ENCODE measurements at regions not wholly inside any gene's neighbourhood (a gene's known extent, or its start where the extent isn't known, plus 50 kb on each side); places are given as distances from the start of the nearest gene placed in this dataset.
"Not testable (repeated sequence)": the region's sequence is repeated elsewhere in the genome, so short reads cannot be mapped to it uniquely, and the experiment has no call there.

GRCh38 chr2:111373060-111373459 is 252.3 kb downstream of the BCL2L11 start:
- not testable (repeated sequence) for DNase-seq

DNA sequence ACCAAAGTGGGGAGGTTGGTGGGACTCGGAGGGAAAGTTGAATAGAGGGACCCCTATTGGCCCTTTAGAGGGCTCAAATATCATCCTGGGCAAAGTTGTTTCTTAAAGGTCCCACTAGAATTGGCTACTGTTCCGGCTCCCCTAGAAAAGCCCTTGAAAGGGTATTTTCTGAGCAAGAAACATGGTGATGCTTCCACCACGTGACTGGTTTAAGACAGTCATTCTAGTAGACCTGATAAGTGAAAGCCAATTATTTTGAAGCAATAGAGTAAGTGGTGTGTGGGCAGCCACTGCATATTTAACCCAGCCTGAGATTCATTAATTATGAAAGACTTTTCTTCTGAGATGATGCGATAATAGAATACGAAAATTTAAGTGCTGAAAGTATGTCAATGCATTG is 253.3 kb downstream of the BCL2L11 start:
- not testable (repeated sequence) for DNase-seq

GRCh38 chr2:111374734-111375133 is 254.0 kb downstream of the BCL2L11 start:
- not testable (repeated sequence) for DNase-seq

DNA sequence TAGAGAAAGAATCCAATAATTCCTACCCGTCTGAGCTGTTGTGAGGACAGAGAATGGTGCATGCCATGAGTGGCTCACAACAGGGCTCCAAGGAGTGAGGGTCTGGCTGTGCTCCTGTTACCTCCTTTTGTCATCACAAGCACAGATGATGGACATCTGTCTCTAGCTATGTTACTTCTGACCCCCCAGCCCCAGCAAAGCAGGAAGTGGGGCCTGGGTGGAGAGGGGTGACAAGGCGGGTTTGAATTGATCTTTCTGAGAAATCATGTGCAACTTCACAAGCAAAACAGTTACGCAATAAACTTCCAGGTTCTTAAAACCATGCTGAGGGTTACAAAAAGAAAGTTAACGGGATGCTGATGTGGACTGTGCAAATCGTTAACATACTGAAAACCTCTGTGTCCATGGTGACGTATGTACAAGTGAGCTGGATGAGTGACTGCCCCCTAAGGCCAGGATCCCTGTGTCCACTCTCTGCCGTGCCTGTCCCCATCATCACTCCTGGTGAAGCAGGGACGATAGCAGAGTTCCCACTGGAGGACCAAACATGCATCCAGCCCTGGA is 254.7 kb downstream of the BCL2L11 start:
- DNase-seq, result not testable (repeated sequence)

- not testable (repeated sequence) for DNase-seq
These were observed 255.7 kb downstream of the BCL2L11 start for GRCh38 chr2:111376272-111376970.

- DNase-seq, result not testable (repeated sequence)
These were observed 256.2 kb downstream of the BCL2L11 start for GRCh38 chr2:111376971-111377352.

- DNase-seq, result not testable (repeated sequence)
These were observed 256.8 kb downstream of the BCL2L11 start for GRCh38 chr2:111377386-111377959.

- not testable (repeated sequence) for DNase-seq
These were observed 257.6 kb downstream of the BCL2L11 start for GRCh38 chr2:111378348-111378747.

- DNase-seq, result not testable (repeated sequence)
These were observed 260.2 kb downstream of the BCL2L11 start for GRCh38 chr2:111380733-111381439.

GRCh38 chr2:111381530-111382306 is 261.0 kb downstream of the BCL2L11 start:
- DNase-seq, result not testable (repeated sequence)

DNA sequence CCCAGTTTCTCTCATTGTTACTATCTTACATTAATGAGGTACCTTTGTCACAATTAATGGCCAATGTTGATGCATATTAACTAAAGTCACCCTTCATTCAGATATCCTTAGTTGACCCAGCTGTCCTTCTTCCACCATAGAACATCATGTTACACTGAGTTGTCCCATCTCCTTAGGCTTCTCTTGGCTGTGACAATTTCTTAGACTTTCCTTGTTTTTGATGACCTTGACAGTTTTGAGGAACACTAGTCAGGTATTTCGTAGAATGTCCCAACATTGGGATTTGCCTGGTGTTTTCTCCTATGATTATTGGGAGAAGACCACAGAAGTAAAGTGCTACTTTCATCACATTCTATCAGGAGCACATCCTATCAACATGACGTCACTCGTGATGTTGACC is 261.8 kb downstream of the BCL2L11 start:
- DNase-seq, result not testable (repeated sequence)

DNA sequence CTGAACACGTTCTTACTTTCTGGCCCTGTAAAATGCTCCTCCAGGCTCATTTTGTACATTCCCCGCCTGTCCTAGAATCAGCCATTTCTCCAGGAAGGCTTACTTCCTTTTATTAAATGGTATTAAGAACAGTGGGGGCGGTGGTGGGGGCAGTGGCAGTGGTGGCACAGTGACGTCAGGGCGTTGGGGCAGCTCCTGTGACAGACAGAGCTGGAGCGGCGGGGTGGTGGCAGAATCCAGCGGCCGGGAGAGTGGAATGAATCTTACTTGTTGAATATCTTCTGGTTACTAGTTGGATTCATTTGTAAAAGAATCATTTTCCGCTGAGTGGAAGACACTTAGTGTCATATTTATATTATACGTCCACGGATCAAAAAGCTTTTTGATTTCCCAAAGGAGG is 262.6 kb downstream of the BCL2L11 start:
- not testable (repeated sequence) for DNase-seq

- DNase-seq, result not testable (repeated sequence)
These were observed 264.7 kb downstream of the BCL2L11 start for GRCh38 chr2:111385226-111385957.

- DNase-seq, result not testable (repeated sequence)
These were observed 269.9 kb downstream of the BCL2L11 start for GRCh38 chr2:111390605-111391004.

GRCh38 chr2:111395350-111396128 is 274.8 kb downstream of the BCL2L11 start:
- DNase-seq, result not testable (repeated sequence)

DNA sequence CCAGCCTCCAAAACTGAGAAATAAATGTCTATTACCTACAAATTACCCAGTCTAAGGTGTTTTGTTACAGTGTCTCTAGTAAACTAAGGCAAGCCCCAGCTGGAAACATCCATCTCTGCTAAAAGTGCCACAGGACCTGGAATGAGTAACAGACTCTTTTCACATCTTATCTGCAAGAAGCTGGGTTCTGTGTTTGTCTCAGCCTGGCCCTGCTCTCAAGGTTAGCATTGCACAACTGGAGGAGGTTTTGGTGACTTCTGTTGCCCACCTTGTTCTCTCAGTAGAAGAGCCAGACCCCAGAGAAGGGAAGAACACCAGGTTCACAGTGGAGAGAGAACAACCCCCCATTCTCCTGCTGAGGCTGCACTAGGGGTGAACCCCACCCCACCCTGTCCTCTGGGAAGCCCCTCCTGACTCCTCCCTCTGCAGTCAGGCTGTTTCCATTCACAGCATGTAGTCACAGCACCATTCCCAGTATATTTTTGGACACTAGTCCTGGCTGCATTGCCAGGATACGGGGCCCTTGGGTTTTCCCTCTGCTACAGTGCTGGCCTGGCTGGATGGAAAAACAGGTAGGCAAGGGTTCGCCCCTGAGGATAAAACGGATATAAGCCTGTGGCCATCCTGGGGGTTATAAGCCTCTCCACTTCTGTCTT is 280.0 kb downstream of the BCL2L11 start:
- DNase-seq, result not testable (repeated sequence)

DNA sequence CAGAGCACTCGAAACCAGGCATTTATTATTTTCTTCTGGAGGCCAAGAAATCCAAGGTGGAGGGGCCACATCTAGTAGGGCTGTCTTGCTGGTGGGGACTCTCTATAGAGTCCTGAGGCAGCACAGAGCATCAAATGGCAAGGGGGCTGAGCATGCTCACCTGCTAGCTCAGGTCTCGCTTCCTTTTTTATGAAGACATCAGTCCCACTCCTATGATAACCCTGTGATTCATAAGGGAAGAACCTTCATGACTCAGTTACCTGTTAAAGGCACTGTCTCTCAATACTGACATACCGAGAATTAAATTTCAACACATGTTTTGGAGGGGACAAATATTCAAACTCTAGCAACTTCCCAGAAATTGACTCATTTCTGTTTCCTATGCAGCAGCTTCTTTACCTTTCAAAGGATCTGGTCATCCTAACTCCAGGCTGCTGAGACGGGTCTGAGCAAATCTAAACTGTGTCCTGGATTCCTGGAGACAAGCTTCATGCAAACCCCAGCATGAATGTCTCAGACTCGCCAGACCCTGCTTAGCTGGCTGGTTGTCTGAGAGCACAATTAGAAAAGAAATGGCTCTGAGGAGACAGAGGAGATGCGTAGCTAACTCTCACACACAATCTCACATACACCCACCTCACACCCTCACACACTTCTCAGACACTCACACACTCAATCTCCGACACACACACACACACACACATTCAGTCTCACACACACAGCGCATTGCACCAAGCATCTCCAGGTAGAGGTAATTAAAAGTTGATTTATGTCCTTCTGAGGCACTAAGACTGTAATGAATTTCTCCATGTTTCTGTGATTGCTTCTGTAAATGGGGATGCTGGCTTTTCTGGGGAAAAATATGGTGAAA is 280.8 kb downstream of the BCL2L11 start:
- not testable (repeated sequence) for DNase-seq

- not testable (repeated sequence) for DNase-seq
These were observed 281.7 kb downstream of the BCL2L11 start for GRCh38 chr2:111402450-111402849.

DNA sequence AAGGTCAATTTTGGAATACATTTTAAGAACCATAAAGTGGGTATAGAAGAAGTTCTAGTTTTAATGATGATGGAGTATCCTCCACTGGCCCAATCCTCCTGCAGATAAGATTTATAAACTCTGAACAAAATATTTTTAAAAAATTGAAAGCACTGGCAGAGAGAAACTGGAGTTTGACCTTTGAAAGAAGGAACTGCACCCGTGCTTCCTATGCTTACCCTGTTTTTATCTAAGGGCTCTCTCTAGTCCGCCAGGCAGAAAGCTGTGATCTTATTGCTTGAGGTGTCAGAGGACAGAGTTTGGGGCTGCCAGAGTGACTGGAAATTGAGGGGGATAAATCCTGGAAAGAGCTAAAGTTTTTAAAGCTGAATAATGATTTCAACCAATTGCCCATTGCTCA is 282.6 kb downstream of the BCL2L11 start:
- not testable (repeated sequence) for DNase-seq
